ENCODE measurements at regions not wholly inside any gene's neighbourhood (a gene's known extent, or its start where the extent isn't known, plus 50 kb on each side); places are given as distances from the start of the nearest gene placed in this dataset.
"Not testable (repeated sequence)": the region's sequence is repeated elsewhere in the genome, so short reads cannot be mapped to it uniquely, and the experiment has no call there.

DNA sequence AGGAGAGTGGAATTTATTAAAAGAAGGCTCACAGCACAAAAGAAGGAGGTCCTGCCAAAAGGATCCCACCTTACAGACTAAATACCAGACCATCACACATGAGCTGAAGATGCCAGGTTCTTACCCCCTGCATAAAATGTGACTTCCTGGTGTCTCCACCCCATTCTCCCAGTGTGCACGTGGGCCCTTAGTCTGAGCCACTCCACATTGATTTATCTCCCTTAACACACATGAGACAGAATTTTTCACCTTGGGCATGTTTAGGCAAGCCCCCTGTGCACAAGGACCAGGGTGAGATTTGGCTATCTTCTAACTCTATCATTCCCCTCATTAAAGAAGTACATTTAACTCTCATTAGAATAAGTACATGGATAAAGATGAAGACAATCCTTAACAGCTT, 916.7 kb downstream of the PLOD2 start:
- H3K9me3 ChIP-seq: peaks cover 6% of the 10 kb centered on the region
- TF ChIP-seq, protein P1, sequence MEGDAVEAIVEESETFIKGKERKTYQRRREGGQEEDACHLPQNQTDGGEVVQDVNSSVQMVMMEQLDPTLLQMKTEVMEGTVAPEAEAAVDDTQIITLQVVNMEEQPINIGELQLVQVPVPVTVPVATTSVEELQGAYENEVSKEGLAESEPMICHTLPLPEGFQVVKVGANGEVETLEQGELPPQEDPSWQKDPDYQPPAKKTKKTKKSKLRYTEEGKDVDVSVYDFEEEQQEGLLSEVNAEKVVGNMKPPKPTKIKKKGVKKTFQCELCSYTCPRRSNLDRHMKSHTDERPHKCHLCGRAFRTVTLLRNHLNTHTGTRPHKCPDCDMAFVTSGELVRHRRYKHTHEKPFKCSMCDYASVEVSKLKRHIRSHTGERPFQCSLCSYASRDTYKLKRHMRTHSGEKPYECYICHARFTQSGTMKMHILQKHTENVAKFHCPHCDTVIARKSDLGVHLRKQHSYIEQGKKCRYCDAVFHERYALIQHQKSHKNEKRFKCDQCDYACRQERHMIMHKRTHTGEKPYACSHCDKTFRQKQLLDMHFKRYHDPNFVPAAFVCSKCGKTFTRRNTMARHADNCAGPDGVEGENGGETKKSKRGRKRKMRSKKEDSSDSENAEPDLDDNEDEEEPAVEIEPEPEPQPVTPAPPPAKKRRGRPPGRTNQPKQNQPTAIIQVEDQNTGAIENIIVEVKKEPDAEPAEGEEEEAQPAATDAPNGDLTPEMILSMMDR (IDR thresholded peaks at IDR 0.05): no peak
- no peak for TF ChIP-seq POLR2A (IDR thresholded peaks at IDR 0.05)
- TF ChIP-seq POLR2AphosphoS5 (IDR thresholded peaks at IDR 0.05; ENCODE audit: insufficient read depth in 1 of 2, low read depth in 1 of 2): no peak
- H3K27me3 ChIP-seq: no peaks in the 10 kb centered on the region
- H3K4me3 ChIP-seq: no peak overlapping the region
- no peak for DNase-seq (ENCODE audit: extremely low spot score in 2 of 2)
- no peaks in the 10 kb centered on the region for H3K36me3 ChIP-seq
- H3K4me1 ChIP-seq: no peaks in the 10 kb centered on the region
- intact Hi-C loops (cut with DNase I): no loop called here
- H3K27ac ChIP-seq: no peak overlapping the region

GRCh38 chr3:145246291-145246690, 914.7 kb downstream of the PLOD2 start:
- Histone ChIP-seq H3K9me3 (peaks cover 6% of the 10 kb centered on the region), H3K4me1 (no peaks in the 10 kb centered on the region)
- intact Hi-C loops (cut with DNase I): no loop called here

DNA sequence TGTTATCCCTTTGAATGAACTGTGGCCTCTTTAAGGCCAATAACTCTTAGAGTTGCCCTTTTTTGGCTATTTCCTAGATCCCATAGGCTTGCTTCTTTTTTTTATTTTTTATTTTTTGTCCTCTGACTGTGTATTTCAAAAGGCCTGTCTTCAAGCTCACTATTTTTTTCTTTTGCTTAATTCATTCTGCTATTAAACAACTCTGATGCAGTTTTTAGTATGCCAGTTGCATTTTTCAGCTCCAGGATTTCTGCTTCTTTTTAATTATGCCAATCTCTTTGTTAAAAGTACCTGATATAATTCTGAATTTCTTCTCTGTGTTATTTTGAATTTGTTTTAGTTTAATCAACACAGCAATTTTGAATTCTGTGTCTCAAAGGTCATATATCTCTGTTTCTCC, 912.1 kb downstream of the PLOD2 start:
- Histone ChIP-seq H3K27ac (no peak overlapping the region), H3K9me3 (peaks cover 6% of the 10 kb centered on the region), H3K27me3 (no peaks in the 10 kb centered on the region), H3K4me3 (no peak overlapping the region), H3K36me3 (no peaks in the 10 kb centered on the region), H3K4me1 (no peaks in the 10 kb centered on the region)
- intact Hi-C loops (cut with DNase I): no loop called here
- DNase-seq (ENCODE audit: extremely low spot score in 2 of 2): no peak
- TF ChIP-seq, protein P1 (IDR thresholded peaks at IDR 0.05): no peak
- TF ChIP-seq POLR2A (IDR thresholded peaks at IDR 0.05) (no peak), POLR2AphosphoS5 (IDR thresholded peaks at IDR 0.05; ENCODE audit: insufficient read depth in 1 of 2, low read depth in 1 of 2) (no peak)

More at GRCh38 chr3:145246291-145246690, 914.7 kb downstream of the PLOD2 start:
- Histone ChIP-seq H3K27ac (no peak overlapping the region), H3K4me3 (no peak overlapping the region), H3K36me3 (no peaks in the 10 kb centered on the region), H3K27me3 (no peaks in the 10 kb centered on the region)
- TF ChIP-seq POLR2AphosphoS5 (IDR thresholded peaks at IDR 0.05; ENCODE audit: insufficient read depth in 1 of 2, low read depth in 1 of 2) (no peak), POLR2A (IDR thresholded peaks at IDR 0.05) (no peak)
- TF ChIP-seq, protein P1 (IDR thresholded peaks at IDR 0.05): no peak
- DNase-seq (ENCODE audit: extremely low spot score in 2 of 2): no peak

DNA sequence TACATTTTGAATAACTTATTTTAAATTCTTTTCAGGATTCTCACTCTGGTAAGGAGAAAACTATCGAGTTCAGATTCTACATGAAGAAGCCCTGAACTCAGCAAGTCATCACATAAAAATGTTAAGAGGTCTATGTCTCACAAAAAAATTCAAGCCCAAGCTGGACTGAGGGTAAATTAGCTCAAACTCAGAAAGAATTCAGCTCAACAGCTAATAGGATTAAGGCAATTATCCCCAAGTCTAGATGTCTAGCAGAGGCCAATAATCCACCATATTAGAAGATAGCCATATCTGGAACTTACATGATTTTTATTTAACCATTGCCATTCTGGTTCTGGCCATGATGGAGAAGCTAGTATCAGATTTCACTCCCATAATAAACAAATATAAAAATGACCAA, 909.7 kb downstream of the PLOD2 start:
- Histone ChIP-seq H3K27me3 (no peaks in the 10 kb centered on the region), H3K4me3 (no peak overlapping the region), H3K27ac (no peak overlapping the region), H3K9me3 (peaks cover 6% of the 10 kb centered on the region), H3K36me3 (no peaks in the 10 kb centered on the region), H3K4me1 (no peaks in the 10 kb centered on the region)
- intact Hi-C loops (cut with DNase I): no loop called here
- TF ChIP-seq POLR2A (IDR thresholded peaks at IDR 0.05): no peak
- no peak for DNase-seq (ENCODE audit: extremely low spot score in 2 of 2)

DNA sequence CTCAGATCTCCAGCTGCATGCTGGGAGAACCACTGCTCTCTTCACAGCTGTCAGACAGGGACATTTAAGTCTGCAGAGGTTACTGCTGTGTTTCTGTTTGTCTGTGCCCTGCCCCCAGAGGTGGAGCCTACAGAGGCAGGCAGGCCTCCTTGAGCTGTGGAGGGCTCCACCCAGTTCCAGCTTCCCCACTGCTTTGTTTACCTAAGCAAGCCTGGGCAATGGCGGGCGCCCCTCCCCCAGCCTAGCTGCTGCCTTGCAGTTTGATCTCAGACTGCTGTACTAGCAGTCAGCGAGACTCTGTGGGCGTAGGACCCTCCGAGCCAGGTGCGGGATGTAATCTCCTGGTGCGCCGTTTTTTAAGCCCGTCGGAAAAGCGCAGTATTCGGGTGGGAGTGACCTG, 903.0 kb downstream of the PLOD2 start:
- H3K4me1 ChIP-seq; H3K9me3 ChIP-seq; H3K36me3 ChIP-seq; H3K27me3 ChIP-seq; H3K4me3 ChIP-seq; intact Hi-C loops (cut with DNase I); DNase-seq (ENCODE audit: extremely low spot score in 2 of 2); H3K27ac ChIP-seq: not testable (repeated sequence)

DNA sequence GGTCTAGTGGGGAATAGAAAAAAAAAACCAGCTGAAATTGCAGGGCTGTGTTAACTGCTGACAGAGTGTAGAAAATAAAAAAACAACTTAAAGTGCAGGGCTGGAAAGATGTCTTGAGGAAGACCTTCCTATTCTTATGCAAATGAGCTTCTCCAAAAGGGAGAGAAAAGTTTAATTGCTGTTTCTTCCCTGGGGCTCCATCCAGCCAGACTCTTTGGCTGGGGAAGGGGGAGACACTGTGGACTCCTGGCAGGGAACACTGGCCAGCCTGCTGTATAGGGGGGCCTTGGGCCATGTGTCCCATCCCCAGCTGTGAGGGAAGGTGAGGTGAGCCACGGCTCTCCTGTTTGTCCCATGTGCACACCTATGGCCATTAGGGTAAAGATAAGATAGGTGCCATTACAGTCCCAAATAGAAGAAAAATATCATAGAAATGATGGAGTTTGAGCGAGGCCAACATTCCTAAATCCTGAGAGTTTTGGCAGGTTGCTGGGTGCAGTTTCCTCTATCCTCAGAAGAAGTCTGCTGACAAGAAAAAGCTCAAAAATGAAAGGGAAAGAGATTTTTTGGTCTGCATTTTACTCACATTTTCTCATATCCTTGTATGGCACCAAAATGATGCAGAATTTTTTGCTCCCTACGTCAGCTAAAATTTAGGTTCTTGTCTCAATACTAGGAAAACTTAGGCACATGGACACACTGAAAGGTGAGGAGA, 901.7 kb downstream of the PLOD2 start:
- H3K4me1 ChIP-seq: no peaks in the 10 kb centered on the region
- H3K4me3 ChIP-seq: no peak overlapping the region
- H3K9me3 ChIP-seq: no peaks in the 10 kb centered on the region
- no peaks in the 10 kb centered on the region for H3K36me3 ChIP-seq
- H3K27me3 ChIP-seq: no peaks in the 10 kb centered on the region
- TF ChIP-seq POLR2AphosphoS5 (IDR thresholded peaks at IDR 0.05; ENCODE audit: insufficient read depth in 1 of 2, low read depth in 1 of 2) (no peak), POLR2A (IDR thresholded peaks at IDR 0.05) (no peak)
- TF ChIP-seq, protein P1 (IDR thresholded peaks at IDR 0.05): no peak
- DNase-seq (ENCODE audit: extremely low spot score in 2 of 2): no peak
- H3K27ac ChIP-seq: no peak overlapping the region
- intact Hi-C loops (cut with DNase I): no loop called here

DNA sequence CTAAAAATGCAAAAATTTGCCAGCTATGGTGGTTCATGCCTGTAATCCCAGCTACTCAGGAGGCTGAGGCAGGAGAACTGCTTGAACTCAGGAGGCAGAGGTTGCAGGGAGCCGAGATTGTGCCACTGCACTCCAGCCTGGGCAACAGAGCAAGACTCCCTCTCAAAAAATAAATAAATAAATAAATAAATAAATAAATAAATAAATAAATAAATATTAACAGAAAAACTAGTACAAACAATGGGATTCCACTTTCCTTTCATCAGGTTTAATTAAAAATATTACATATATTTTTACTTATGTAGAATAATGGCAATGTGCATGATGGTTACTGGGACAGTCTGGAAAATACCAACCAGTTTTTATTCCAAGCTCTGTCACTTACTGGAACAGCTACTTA, 897.5 kb downstream of the PLOD2 start:
- H3K27ac ChIP-seq; DNase-seq (ENCODE audit: extremely low spot score in 2 of 2); H3K4me3 ChIP-seq; H3K36me3 ChIP-seq; intact Hi-C loops (cut with DNase I); H3K9me3 ChIP-seq; H3K4me1 ChIP-seq; H3K27me3 ChIP-seq: not testable (repeated sequence)
